ENCODE measurements at regions not wholly inside any gene's neighbourhood (a gene's known extent, or its start where the extent isn't known, plus 50 kb on each side); places are given as distances from the start of the nearest gene placed in this dataset.

- TF ChIP-seq CTCF (IDR thresholded peaks at IDR 0.05), result no peak
- no peak for TF ChIP-seq POLR2A (IDR thresholded peaks at IDR 0.05)
Measured at GRCh38 chr1:117760069-117760468, 154.2 kb downstream of the TENT5C start.
